ENCODE measurements at regions not wholly inside any gene's neighbourhood (a gene's known extent, or its start where the extent isn't known, plus 50 kb on each side); places are given as distances from the start of the nearest gene placed in this dataset.

- DNase-seq: no peak
Measured at GRCh38 chr20:51867251-51867650, 64.9 kb upstream of the SALL4 start.

GRCh38 chr20:51864967-51865366 lies 62.6 kb upstream of the SALL4 start:
- no peak for DNase-seq

GRCh38 chr20:51862796-51863195 lies 60.5 kb upstream of the SALL4 start:
- no peak for DNase-seq

- DNase-seq: no peak
Measured at GRCh38 chr20:51861726-51862466, 59.6 kb upstream of the SALL4 start.

GRCh38 chr20:51860111-51860882 lies 58.0 kb upstream of the SALL4 start:
- no peak for DNase-seq

GRCh38 chr20:51856432-51856831 lies 54.1 kb upstream of the SALL4 start:
- no peak for DNase-seq

GRCh38 chr20:51854921-51855320 lies 52.6 kb upstream of the SALL4 start:
- no peak for DNase-seq

Measured in dermis blood vessel endothelial cell (primary cell).